ENCODE measurements at regions not wholly inside any gene's neighbourhood (a gene's known extent, or its start where the extent isn't known, plus 50 kb on each side); places are given as distances from the start of the nearest gene placed in this dataset.

DNA sequence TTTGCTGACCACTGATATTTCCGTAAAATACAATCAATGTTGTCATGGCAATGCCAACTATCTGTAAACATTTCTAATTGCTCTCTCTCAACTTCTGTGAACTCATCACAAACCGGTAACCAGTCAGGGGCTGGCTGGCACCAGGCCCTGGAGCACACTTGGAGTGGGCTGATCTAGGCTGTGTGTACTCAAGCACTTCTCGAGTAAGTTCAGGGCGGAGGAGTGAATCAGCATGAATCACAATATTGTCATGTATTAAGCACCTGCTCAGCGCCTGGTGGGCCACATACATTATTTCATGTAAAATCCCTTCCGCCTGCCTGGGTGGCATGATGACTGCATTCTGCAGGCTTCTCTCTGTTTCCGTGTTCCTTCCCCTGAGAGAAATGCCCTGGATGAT lies 212.4 kb downstream of the FOXD2 start:
- H3K4me3 Mint-ChIP-seq = no peak overlapping the region
- H3K4me1 Mint-ChIP-seq = peaks cover 31% of the 10 kb centered on the region
- no peak overlapping the region for H3K27ac Mint-ChIP-seq
- H3K9me3 Mint-ChIP-seq = no peaks in the 10 kb centered on the region
- peaks cover 79% of the 10 kb centered on the region for H3K27me3 Mint-ChIP-seq (ENCODE audit: low read depth)
- TF ChIP-seq, protein P1, sequence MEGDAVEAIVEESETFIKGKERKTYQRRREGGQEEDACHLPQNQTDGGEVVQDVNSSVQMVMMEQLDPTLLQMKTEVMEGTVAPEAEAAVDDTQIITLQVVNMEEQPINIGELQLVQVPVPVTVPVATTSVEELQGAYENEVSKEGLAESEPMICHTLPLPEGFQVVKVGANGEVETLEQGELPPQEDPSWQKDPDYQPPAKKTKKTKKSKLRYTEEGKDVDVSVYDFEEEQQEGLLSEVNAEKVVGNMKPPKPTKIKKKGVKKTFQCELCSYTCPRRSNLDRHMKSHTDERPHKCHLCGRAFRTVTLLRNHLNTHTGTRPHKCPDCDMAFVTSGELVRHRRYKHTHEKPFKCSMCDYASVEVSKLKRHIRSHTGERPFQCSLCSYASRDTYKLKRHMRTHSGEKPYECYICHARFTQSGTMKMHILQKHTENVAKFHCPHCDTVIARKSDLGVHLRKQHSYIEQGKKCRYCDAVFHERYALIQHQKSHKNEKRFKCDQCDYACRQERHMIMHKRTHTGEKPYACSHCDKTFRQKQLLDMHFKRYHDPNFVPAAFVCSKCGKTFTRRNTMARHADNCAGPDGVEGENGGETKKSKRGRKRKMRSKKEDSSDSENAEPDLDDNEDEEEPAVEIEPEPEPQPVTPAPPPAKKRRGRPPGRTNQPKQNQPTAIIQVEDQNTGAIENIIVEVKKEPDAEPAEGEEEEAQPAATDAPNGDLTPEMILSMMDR (IDR thresholded peaks at IDR 0.05; ENCODE audit: unreplicated experiment) = no peak
- H3K36me3 Mint-ChIP-seq = no peaks in the 10 kb centered on the region
- DNase-seq (ENCODE audit: low spot score in 2 of 2, unreplicated experiment in 2 of 2) = peak in 1 of 2 experiments; percentile 38

DNA sequence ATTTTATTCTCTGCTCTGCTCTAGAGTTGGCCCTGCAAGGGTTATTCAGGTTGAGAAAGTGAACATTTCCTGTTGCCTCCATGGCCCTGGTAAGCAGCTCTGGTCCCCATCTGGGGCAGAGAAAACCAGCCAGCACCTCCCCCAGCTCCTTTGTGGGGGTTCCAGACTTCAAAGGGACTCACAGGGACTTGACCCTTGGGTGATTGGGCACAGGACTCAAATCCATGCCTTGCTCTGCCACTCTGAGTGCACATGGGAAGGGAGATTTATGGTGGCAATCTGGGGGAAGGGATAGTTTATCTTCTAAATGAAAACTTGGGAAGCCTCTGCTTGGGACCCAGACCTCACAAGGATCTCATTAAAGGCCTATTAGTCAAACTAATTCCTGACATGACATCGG lies 212.8 kb downstream of the FOXD2 start:
- H3K27me3 Mint-ChIP-seq (ENCODE audit: low read depth) = peaks cover 78% of the 10 kb centered on the region
- no peaks in the 10 kb centered on the region for H3K36me3 Mint-ChIP-seq
- H3K4me1 Mint-ChIP-seq = peaks cover 27% of the 10 kb centered on the region
- no peak for DNase-seq (ENCODE audit: low spot score in 2 of 2, unreplicated experiment in 2 of 2)
- no peak overlapping the region for H3K4me3 Mint-ChIP-seq
- H3K27ac Mint-ChIP-seq = no peak overlapping the region
- no peaks in the 10 kb centered on the region for H3K9me3 Mint-ChIP-seq
- TF ChIP-seq, protein P1 (IDR thresholded peaks at IDR 0.05; ENCODE audit: unreplicated experiment) = no peak

DNA sequence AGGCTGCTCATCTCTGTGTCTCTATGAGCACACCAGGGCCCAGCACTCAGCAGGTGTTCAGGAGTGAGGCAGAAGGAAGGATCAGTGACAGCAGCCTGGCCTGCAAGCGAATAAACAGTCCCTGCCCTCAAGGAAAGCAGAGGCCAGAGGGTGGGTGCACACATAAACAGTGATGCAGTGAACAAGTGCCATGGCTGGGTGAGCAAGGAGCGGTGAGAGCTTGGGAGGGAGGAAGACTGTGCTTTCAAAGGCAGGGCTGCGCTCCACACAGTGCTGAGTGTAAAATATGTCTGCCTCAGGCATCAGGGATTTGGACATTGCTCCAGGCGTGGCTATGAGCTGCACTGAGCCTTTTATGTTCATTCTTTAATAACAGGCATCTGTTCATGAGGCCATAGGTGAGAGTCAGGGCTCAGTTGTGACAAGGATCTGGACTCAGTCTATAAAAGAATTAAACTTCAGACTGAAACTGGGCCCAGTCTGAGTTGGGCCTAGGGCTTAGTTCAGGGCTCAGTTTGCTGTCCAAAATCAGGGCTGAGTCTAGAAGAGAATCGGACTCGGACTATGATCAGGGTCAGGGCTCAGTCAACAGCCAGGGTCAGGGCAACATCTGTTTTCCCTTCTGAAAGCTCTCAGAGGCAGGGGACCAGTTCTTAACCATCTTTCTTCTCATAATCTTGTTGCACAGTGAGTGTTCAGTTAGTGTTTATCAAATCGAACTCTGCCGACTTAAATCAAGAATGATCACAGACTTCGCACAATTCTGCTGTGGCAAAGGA lies 213.7 kb downstream of the FOXD2 start:
- Mint-ChIP-seq H3K4me3 (no peak overlapping the region), H3K9me3 (no peaks in the 10 kb centered on the region), H3K4me1 (peaks cover 30% of the 10 kb centered on the region), H3K27ac (no peak overlapping the region), H3K27me3 (ENCODE audit: low read depth) (peaks cover 78% of the 10 kb centered on the region), H3K36me3 (no peaks in the 10 kb centered on the region)
- TF ChIP-seq, protein P1 (IDR thresholded peaks at IDR 0.05; ENCODE audit: unreplicated experiment) = no peak
- peak in 1 of 2 experiments; percentile 36 for DNase-seq (ENCODE audit: low spot score in 2 of 2, unreplicated experiment in 2 of 2)

DNA sequence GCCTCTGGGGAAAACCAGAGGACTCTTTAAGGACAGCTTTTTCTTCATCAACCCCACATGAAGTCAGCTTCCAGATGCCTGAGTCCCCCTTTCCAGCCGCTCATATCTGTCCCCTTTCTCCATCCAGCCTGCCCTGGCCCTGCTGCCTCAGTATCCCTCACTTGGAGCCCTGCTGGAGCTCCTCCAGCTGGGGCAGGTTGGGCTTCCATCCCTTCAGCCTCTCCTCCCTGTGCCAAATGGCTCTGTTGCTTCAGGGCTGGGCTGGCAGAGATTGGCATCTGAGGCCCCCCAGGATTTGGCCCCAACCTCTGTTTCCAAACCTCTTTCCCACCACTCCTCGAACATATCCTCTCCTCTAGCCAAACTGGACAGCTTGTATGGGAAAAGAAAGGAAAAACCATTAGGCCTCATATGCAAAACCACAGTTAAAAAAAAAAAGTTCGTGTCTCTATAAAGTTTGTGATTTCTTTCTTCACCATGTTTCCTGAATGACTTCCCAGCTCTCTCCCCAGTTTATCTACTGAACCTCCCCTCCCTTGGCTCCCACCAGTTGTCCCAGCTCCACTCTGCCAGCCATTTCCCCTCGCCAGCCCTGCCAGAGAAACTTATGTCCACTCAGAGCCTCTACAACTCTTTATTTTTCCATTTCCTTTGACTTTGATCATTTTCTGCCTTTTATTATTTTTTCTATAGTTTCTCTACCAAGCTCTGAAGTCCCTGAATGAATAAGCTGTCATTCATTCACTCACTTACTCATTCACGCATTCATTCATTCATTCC lies 217.9 kb downstream of the FOXD2 start:
- H3K4me1 Mint-ChIP-seq = peaks cover 26% of the 10 kb centered on the region
- DNase-seq (ENCODE audit: low spot score in 2 of 2, unreplicated experiment in 2 of 2) = no peak
- no peaks in the 10 kb centered on the region for H3K36me3 Mint-ChIP-seq
- peaks cover 73% of the 10 kb centered on the region for H3K27me3 Mint-ChIP-seq (ENCODE audit: low read depth)
- TF ChIP-seq, protein P1 (IDR thresholded peaks at IDR 0.05; ENCODE audit: unreplicated experiment) = no peak
- no peak overlapping the region for H3K27ac Mint-ChIP-seq
- H3K9me3 Mint-ChIP-seq = no peaks in the 10 kb centered on the region
- no peak overlapping the region for H3K4me3 Mint-ChIP-seq

DNA sequence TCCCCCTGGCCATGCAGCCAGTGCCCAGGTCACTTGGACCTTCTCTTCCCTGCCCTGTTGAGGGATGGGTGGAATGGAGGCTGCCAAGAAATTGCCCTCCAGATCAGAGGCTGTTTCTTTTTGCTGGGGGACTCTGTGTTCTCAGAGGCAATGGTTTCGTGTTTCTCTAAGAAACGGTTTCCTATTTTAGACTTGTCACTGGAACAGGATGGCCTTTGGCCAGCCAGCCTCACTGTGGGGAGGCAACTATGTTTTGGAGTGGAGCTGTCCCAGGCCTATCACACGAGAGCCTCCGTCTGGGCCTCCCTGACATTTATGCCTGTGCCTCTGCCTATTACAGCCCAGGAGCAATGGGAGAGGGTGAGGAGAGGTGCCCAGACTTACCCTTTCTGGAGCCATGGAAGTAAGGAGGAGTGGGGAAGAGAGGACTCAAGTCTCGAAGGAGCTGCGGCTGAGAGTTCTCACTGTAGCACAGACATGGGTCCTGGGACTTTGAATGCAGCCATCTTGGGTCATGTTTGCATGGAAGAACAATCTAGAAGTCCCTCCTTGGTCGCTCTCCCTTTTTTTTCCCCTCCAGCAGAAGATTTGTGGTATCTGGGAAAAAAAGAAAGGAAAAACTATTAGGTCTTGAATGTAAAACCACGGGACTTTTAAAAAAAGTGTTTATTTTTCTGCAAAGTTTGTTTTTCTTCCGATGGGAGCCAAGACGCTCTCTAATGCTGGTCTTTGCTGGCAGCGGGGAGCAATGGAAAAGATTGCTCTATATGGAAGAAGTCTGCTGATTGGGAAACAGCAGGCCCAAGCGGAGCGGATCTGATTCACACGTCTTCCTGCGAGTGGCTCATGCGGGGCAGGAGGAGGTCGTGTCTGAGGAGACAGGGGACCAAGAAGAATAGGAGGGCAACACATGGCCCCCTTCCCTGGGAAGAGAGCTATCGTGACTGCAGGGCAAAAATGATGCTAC lies 219.2 kb downstream of the FOXD2 start:
- H3K36me3 Mint-ChIP-seq = no peaks in the 10 kb centered on the region
- peaks cover 70% of the 10 kb centered on the region for H3K27me3 Mint-ChIP-seq (ENCODE audit: low read depth)
- TF ChIP-seq, protein P1 (IDR thresholded peaks at IDR 0.05; ENCODE audit: unreplicated experiment) = no peak
- H3K4me3 Mint-ChIP-seq = no peak overlapping the region
- H3K27ac Mint-ChIP-seq = no peak overlapping the region
- peaks cover 19% of the 10 kb centered on the region for H3K4me1 Mint-ChIP-seq
- no peak for DNase-seq (ENCODE audit: low spot score in 2 of 2, unreplicated experiment in 2 of 2)
- H3K9me3 Mint-ChIP-seq = no peaks in the 10 kb centered on the region

Data from mesothelial cell of epicardium (in vitro differentiated cells).